Renal cortical epithelial cell (primary cell): ENCODE measurements at regions not wholly inside any gene's neighbourhood (a gene's known extent, or its start where the extent isn't known, plus 50 kb on each side); places are given as distances from the start of the nearest gene placed in this dataset.
"Not testable (repeated sequence)": the region's sequence is repeated elsewhere in the genome, so short reads cannot be mapped to it uniquely, and the experiment has no call there.

Experiments used
- DNase-seq: peaks from one replicate; pipeline ENCODE4 v3.0.0-alpha.2; 2011; ENCODE audit warnings: low read depth

GRCh38 chr3:4897765-4898453 lies 81.3 kb upstream of the BHLHE40 start:
- peak; percentile 27 for DNase-seq

- peak; percentile 49 for DNase-seq
Measured at GRCh38 chr3:4898454-4899313, 80.6 kb upstream of the BHLHE40 start.

DNA sequence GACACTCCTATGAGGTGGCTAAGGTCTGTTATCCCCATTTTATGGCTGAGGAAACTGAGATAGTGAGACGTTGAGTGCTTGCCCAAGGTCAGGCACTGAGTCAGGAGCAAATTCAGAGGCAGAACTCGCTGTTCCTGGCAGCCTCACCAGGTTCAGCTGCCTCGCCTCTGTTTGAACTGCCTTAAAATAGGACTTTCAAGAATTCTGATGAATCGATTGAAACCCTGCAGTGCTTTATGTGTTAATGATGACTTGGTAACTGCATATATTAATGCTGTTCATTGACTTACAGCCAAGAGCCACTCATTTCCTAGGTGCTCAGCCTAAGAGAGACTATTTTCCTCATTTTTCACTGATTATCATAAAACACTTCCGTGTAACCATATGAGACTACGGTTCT lies 79.5 kb upstream of the BHLHE40 start:
- peak; percentile 75 for DNase-seq

- no peak for DNase-seq
Measured at GRCh38 chr3:4900298-4900697, 78.9 kb upstream of the BHLHE40 start.

DNA sequence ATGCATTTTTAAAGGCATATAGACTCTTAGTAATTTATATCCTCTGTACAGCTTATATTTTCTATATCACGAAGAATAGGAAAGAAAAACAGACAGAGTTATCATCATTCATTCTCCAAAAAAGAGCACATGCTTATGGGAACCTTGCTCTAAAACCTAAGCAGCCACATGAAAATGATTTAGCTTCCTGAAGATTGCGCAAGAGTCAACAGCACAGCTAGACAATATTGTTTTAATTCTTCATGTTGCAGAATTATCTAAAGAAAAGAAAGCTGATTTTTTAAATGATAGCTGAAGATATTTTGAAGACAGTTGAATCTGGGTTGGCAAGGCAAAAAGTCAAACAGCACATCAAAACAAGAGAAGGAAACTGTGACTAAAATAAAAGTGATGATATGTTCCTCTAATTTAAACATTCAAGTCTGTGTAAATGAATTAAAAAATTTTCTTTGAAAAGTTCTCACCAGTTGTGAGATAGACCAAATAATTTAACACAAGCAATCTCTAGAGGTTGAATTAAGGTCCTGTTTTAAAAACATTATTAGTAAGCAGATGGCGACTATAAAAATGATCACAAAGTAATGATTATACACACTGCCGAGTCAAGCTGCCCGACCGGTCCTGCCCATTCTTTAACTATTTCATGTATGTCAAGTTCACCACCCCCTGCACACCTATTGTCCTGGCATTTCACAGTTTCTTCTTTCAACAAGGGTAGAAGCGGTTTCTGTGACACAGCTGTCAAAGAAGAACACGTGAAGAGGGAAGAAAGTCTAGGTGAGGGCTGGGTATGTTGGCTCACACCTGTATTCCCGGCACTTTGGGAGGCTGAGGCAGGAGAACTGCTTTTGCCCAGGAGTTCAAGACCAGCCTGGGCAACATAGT lies 74.2 kb upstream of the BHLHE40 start:
- DNase-seq = peak; percentile 63

- peak; percentile 98 for DNase-seq
Measured at GRCh38 chr3:4906107-4906621, 73.1 kb upstream of the BHLHE40 start.

- no peak for DNase-seq
Measured at GRCh38 chr3:4907050-4907449, 72.2 kb upstream of the BHLHE40 start.

GRCh38 chr3:4907643-4908432 lies 71.4 kb upstream of the BHLHE40 start:
- DNase-seq = no peak

- no peak for DNase-seq
Measured at GRCh38 chr3:4908433-4909156, 70.6 kb upstream of the BHLHE40 start.

DNA sequence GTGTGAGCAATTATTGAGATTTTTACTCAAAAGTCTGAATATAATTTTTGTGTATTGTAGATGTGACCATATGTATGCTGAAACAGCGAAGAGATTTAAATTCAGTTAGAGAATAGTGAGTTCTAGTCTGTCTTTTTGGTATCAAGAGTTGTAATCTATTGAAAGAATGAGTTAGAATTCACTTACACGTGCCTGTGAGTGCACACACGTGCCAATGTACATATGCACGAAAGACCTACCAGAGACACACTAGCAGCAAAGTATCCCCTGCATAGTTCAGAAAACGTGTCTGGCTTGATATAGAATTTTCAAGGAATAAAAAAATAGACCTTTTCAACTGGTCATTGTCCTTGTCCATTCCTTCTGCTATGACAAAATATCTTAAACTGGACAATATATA lies 64.8 kb upstream of the BHLHE40 start:
- no peak for DNase-seq

- not testable (repeated sequence) for DNase-seq
Measured at GRCh38 chr3:4921589-4921988, 57.6 kb upstream of the BHLHE40 start.

DNA sequence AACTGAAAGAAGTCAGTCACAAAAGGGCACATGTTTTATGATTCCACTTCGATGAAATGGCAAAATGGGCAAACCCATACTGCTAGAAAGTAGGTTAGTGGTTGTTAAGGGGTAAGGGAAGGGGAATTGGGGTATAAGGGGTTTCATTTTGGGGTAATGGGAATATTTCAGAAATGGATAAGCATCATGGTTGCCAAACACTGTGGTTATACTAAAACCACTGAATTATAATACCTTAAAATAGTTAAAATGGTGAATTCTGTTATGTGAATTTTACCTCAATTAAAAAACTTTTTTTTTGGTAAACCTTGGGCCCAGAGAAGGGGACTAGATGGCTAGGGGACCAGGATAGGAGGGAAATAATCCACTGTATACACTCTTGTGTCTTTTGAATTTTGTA lies 52.3 kb upstream of the BHLHE40 start:
- no peak for DNase-seq

- DNase-seq = no peak
Measured at GRCh38 chr3:4928277-4928789, 50.9 kb upstream of the BHLHE40 start.
